ENCODE measurements at regions not wholly inside any gene's neighbourhood (a gene's known extent, or its start where the extent isn't known, plus 50 kb on each side); places are given as distances from the start of the nearest gene placed in this dataset.
"Not testable (repeated sequence)": the region's sequence is repeated elsewhere in the genome, so short reads cannot be mapped to it uniquely, and the experiment has no call there.

- no peak for DNase-seq
These were observed 224.8 kb upstream of the NOCT start for GRCh38 chr4:138790706-138791340.

DNA sequence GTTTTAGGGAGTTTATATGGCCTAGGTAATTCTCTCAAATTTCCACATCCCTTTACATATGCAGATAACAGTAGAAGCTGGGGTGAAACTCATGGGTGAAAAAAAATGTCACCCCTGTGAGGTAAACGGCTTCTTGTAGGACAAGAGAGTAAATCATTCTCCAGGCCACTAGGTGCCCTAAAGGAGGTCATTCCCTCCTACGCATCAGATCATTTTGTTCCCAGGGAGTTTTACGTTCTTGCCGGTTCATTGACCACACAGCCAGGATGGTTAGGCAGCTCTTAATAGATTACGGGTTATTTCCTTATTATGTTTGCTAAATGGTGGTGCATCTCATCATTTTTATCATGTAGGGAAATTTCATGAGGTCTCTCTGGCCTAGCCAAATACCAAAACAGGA, 225.8 kb upstream of the NOCT start:
- no peak for DNase-seq

GRCh38 chr4:138788857-138789256, 226.7 kb upstream of the NOCT start:
- no peak for DNase-seq

GRCh38 chr4:138788267-138788790, 227.3 kb upstream of the NOCT start:
- DNase-seq: no peak

- not testable (repeated sequence) for DNase-seq
These were observed 235.8 kb upstream of the NOCT start for GRCh38 chr4:138779761-138780160.

DNA sequence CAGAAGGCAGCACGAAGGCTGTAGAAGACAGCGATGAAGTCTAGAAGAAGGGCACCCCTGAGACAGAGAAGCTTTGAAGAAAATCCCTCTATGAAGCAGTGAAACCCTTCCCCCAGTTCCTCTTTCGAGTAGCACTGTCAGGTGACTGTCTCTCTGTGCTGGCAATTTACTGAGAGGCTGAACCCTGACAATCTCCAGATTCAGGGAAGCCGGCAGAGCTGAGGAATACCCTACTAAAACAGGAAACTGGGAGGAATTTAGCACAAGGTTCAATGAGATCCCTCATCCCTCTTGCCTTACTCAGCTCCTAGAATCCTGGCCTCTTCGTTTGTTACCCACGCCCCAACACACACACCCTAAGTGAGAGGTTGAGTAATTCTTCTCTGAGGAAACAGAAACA, 239.7 kb upstream of the NOCT start:
- DNase-seq: no peak

DNA sequence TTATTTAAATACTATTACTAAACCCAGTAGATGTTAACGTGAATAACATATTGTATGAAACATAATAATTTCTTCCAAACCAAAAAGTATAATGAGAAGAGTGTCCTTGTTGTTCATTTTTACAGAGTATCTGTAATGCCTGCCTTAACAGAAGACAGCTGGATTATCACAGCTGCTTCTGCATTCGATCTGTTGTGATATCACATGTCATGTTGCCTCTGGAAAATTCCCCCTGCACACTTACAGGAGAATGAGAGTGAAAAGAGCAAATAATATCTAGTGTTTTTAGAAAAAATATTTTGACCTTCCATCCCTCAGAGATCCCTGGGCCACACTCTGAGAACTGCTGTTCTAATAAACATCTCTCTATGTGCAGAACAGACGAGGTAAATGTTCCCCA, 240.1 kb upstream of the NOCT start:
- no peak for DNase-seq

GRCh38 chr4:138774940-138775339, 240.6 kb upstream of the NOCT start:
- no peak for DNase-seq

DNA sequence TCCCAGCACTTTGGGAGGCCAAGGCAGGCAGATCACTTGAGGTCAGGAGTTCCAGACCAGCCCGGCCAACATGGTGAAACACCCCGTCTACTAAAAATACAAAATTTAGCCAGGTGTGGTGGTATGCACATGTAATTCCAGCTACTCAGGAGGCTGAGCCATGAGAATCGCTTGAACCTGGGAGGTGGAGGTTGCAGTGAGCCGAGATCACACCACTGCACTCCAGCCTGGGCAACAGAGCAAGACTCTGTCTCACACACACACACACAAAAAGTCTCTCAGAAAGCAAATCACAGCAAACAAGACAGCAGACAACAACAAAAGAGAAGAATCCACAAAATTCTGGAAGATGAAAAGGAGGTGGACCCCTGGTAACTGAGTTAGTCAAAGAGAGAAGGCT, 241.5 kb upstream of the NOCT start:
- DNase-seq: not testable (repeated sequence)

DNA sequence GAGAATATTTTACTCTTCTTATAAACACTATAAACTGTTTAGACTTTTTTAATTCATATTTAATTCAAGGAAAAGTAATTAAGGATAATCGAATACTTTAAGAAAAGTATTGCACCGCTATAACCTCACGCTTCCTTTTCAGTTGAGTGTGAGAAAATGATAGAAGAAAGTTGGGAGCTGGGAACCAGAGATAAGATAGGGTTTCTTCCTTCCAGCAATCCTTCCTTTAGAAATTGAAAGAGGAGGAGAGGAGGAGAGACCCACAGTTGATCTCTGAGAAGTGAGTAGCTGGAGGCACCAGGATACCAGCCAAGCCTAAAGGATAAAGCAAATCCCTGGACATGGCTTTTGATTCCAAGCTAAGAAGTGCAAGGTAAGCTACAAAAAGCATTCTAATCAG, 242.3 kb upstream of the NOCT start:
- no peak for DNase-seq

GRCh38 chr4:138772366-138772765, 243.2 kb upstream of the NOCT start:
- no peak for DNase-seq

GRCh38 chr4:138770818-138771217, 244.8 kb upstream of the NOCT start:
- DNase-seq: no peak

- no peak for DNase-seq
These were observed 249.2 kb upstream of the NOCT start for GRCh38 chr4:138766332-138766731.

DNA sequence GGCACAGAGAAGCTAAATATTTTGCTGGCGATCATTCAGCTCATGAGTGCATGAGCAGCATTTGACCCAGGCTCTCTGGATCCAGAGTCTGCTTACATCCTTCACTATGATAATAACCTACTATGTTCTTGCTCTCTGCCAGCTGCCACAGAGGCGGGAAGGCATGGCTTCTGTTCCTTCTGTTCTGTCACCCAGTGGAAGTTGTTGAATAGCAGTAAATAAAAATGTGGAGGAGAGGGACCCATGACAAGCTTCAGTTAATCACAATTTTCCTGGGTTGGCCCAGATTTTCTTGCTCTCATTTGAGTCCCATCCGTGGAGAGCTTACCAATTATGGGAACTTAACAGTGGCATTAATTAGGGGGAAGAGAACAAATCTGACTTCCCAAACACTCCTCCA, 250.1 kb upstream of the NOCT start:
- no peak for DNase-seq

- peak; percentile 2 for DNase-seq
These were observed 253.9 kb upstream of the NOCT start for GRCh38 chr4:138761638-138762220.

DNA sequence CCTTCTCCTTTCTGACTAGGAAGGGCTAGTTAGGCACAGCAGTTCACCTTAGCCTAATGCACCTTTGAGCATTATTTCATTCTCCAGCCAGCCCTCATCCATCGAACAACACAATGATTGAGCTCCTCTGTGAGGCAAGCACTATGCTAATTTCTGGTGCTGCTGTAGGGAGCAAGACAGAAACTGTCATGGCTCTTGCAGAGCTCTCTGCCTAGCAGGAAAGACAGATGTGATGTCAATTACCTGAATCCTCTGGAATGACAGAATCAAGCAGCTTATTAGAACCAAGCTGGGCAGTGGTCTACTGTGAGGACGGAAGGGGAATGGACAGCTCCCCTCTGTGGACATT, 256.1 kb upstream of the NOCT start:
- DNase-seq: no peak

DNA sequence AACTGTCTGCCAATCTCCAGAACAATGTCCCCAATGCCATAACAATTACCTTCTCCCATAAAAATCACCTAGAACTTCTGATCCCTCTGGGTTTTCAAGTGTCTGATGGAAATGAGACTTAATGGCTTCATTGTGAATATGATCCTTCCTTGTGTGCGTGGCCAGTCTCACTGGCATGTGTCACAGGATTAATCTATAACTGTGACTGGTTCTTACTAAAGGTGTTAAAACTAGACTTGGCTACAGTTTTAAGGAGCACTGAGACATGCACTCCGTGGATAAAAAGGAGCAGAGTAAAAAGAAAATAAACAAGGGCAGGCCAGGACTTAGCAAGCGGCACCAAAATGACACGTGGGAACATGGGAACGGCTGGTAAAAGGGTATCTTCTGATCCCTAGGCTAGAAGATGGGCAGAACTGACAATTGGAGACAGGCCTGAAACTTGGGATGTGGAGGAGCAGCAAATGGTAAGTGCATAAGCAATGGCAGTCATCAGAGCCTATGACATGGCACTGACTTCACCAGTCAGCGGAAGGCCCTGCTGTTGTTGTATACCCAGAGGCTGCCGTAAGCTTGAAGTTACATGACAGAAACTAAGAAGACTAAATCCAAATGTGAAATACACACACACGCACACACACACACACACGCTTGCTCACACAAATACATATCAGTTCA, 256.6 kb upstream of the NOCT start:
- no peak for DNase-seq

GRCh38 chr4:138758196-138758595, 257.4 kb upstream of the NOCT start:
- no peak for DNase-seq

- DNase-seq: no peak
These were observed 258.1 kb upstream of the NOCT start for GRCh38 chr4:138757432-138757831.

DNA sequence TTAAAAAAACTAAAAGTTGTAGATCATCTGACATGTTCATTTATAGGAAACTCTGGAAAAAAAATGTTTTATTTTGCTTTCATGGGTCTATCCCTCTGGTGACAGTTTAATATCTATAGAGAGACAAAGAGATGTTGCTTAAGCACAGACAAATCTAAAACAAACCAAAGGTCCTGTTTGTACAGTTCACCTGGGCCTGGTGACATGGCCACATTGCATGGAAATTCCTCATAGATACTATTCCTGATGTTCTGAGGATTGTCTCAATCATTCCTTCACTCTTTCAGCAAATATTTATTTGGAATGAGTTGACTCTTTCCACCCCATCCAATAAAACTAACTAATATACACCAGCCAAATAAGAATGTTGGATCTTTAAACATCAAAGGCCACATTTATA, 259.1 kb upstream of the NOCT start:
- no peak for DNase-seq

- DNase-seq: no peak
These were observed 264.3 kb upstream of the NOCT start for GRCh38 chr4:138751309-138751708.

- DNase-seq: no peak
These were observed 266.3 kb upstream of the NOCT start for GRCh38 chr4:138749303-138749702.

DNA sequence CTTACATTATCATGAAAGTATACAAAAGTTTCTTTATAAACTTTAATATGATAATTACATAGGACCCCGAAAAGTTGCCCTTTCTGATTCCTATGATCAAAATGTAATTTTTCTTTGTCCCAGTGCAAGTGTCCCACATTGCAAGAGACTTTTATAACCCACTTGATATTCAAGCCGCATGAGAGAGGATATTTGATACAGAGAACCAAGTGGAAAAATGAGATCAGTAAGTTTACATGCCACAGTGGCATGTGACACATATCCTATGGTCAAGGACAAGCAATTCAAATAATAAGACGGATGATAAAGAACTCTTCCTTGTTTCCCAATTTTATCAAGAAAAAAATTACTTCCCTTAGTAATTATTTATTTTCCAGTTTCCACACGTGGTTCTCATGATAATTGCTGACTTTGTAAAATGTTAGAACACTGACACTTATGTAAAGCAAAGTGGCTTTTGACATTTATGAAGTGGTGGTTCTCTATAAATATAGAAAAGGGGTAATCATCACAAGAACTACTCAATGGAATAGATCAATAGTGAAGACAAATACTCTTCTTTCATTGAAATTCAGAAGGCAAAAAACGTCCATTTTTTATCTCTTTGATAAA, 273.7 kb upstream of the NOCT start:
- no peak for DNase-seq

Data from NCI-H1694 treated with DMSO at 0.1 percent for 48 hours (cell line).